GM12892 (cell line): ENCODE measurements at regions not wholly inside any gene's neighbourhood (a gene's known extent, or its start where the extent isn't known, plus 50 kb on each side); places are given as distances from the start of the nearest gene placed in this dataset.

Experiments used
- POLR2A ChIP-seq: IDR thresholded peaks from 2 replicates; pipeline ENCODE4 v1.6.1; 2011; ENCODE audit warnings: low read depth, low read length, control low read depth
- POLR2AphosphoS5 ChIP-seq: IDR thresholded peaks from 2 replicates; pipeline ENCODE4 v1.6.1; 2011; ENCODE audit warnings: low read depth, low read length, control low read depth

GRCh38 chr3:152636651-152637050 is 198.3 kb upstream of the P2RY1 start:
- TF ChIP-seq POLR2AphosphoS5 (no peak), POLR2A (no peak)
